Ovary (tissue), 3 donors: ENCODE measurements at regions not wholly inside any gene's neighbourhood (a gene's known extent, or its start where the extent isn't known, plus 50 kb on each side); places are given as distances from the start of the nearest gene placed in this dataset.

Experiments
- EP300 ChIP-seq: sonication (generic); formaldehyde crosslinking; IDR thresholded peaks from one replicate; pipeline ENCODE4 v1.6.1; 2017; ENCODE audit warnings: antibody characterized with exemption
- POLR2A ChIP-seq: fragments of 450-650 bp; IDR thresholded peaks from one replicate; pipeline ENCODE4 v1.6.1; 2017; ENCODE audit warnings: antibody characterized with exemption, mild to moderate bottlenecking, moderate library complexity
- TF ChIP-seq, protein P1 (sequence below), 3 donors: fragments of 450-650 bp in 2 of 3; fragments of 200-600 bp in 1 of 3; IDR thresholded peaks; one replicate each; pipeline versions ENCODE4 v1.5.1 to v1.8.0; 2016 to 2022; ENCODE audit warnings: antibody characterized with exemption in 3 of 3, mild to moderate bottlenecking in 1 of 3
- donor health status: DM: no; HTN: no; CAD: no.

- TF ChIP-seq, protein P1, sequence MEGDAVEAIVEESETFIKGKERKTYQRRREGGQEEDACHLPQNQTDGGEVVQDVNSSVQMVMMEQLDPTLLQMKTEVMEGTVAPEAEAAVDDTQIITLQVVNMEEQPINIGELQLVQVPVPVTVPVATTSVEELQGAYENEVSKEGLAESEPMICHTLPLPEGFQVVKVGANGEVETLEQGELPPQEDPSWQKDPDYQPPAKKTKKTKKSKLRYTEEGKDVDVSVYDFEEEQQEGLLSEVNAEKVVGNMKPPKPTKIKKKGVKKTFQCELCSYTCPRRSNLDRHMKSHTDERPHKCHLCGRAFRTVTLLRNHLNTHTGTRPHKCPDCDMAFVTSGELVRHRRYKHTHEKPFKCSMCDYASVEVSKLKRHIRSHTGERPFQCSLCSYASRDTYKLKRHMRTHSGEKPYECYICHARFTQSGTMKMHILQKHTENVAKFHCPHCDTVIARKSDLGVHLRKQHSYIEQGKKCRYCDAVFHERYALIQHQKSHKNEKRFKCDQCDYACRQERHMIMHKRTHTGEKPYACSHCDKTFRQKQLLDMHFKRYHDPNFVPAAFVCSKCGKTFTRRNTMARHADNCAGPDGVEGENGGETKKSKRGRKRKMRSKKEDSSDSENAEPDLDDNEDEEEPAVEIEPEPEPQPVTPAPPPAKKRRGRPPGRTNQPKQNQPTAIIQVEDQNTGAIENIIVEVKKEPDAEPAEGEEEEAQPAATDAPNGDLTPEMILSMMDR (IDR thresholded peaks at IDR 0.05), result no peak
- no peak for TF ChIP-seq POLR2A
- TF ChIP-seq EP300, result no peak
Measured at GRCh38 chr6:18640754-18641153, 253.6 kb downstream of the RNF144B start.
